ENCODE measurements at regions not wholly inside any gene's neighbourhood (a gene's known extent, or its start where the extent isn't known, plus 50 kb on each side); places are given as distances from the start of the nearest gene placed in this dataset.

DNA sequence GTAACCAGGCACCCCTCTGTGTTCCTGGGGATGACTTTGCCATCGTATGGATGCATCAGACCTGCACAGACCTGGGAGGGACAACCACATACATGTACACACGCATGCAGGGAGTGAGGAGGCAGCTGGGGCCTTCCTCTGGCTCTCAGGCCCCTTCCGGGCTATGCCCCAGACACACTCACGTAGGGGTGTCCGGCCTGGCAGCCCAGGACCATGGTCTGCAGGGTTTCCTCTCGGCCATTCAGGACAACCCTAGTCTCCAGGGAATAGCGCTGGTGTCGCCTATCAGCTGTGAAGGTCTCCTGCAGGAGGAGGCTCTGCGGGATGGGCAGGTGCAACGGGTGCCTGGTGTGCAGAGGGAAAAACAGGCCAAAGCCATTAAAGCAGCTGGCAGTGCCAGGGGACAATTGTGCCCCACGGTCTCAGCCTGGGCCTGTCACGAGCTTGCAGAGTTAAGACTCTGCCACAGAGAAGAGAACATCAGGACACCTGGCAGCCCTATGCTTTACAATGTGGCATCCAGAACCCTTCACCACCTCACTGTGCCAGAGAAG, 101.4 kb downstream of the RMI2 start:
- Histone ChIP-seq H3K9me3 (no peaks in the 10 kb centered on the region), H3K27me3 (replicated peaks; ENCODE audit: control insufficient read depth, insufficient read depth, low read length) (no peaks in the 10 kb centered on the region), H3K4me1 (no peaks in the 10 kb centered on the region), H3K36me3 (ENCODE audit: control insufficient read depth, insufficient read depth, low read length) (no peaks in the 10 kb centered on the region), H3K4me3 (ENCODE audit: low read depth, low read length) (no peak overlapping the region)
- Mint-ChIP-seq H3K36me3 (ENCODE audit: insufficient read depth, unreplicated experiment) (no peaks in the 10 kb centered on the region), H3K9me3 (ENCODE audit: unreplicated experiment) (no peaks in the 10 kb centered on the region), H3K4me1 (ENCODE audit: low read depth, unreplicated experiment) (no peaks in the 10 kb centered on the region), H3K27me3 (ENCODE audit: insufficient read depth, unreplicated experiment) (no peaks in the 10 kb centered on the region), H3K27ac (ENCODE audit: unreplicated experiment) (no peak overlapping the region), H3K4me3 (ENCODE audit: unreplicated experiment) (no peak overlapping the region)
- POLR2A ChIA-PET, result no interaction called here
- intact Hi-C loops (cut with micrococcal nuclease; ENCODE audit: unreplicated experiment), result no loop called here
- BruUV-seq (replicated peaks), result no TSS peak
- TF ChIP-seq, protein P1, sequence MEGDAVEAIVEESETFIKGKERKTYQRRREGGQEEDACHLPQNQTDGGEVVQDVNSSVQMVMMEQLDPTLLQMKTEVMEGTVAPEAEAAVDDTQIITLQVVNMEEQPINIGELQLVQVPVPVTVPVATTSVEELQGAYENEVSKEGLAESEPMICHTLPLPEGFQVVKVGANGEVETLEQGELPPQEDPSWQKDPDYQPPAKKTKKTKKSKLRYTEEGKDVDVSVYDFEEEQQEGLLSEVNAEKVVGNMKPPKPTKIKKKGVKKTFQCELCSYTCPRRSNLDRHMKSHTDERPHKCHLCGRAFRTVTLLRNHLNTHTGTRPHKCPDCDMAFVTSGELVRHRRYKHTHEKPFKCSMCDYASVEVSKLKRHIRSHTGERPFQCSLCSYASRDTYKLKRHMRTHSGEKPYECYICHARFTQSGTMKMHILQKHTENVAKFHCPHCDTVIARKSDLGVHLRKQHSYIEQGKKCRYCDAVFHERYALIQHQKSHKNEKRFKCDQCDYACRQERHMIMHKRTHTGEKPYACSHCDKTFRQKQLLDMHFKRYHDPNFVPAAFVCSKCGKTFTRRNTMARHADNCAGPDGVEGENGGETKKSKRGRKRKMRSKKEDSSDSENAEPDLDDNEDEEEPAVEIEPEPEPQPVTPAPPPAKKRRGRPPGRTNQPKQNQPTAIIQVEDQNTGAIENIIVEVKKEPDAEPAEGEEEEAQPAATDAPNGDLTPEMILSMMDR (IDR thresholded peaks at IDR 0.05; ENCODE audit: insufficient read depth in 1 of 2, low read depth in 1 of 2, low read length in 1 of 2, severe bottlenecking in 1 of 2, unreplicated experiment in 1 of 2), result no peak
- CTCF ChIA-PET, result no interaction called here
- no peak for DNase-seq

DNA sequence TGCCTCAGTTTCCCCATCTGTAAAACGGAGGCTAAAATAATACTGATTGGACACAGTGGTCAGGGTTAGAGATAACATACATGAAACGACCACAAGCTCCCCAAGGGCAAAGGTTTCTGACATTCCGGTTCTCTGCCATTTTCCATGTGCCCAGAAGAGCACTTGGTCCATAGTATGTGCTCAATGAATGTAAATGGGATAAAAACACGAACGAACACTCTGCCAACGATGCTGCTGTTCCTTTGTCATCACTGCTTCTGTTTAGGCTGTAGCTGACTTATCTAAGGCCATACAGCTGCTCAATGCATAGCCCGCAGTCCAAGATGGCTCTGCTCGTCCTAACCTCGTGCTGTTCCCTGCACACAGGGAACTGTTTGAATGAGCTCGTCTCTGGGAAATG, 102.0 kb downstream of the RMI2 start:
- TF ChIP-seq, protein P1 (IDR thresholded peaks at IDR 0.05; ENCODE audit: insufficient read depth in 1 of 2, low read depth in 1 of 2, low read length in 1 of 2, severe bottlenecking in 1 of 2, unreplicated experiment in 1 of 2), result no peak
- Mint-ChIP-seq H3K4me3 (ENCODE audit: unreplicated experiment) (no peak overlapping the region), H3K4me1 (ENCODE audit: low read depth, unreplicated experiment) (no peaks in the 10 kb centered on the region), H3K27me3 (ENCODE audit: insufficient read depth, unreplicated experiment) (no peaks in the 10 kb centered on the region), H3K27ac (ENCODE audit: unreplicated experiment) (no peak overlapping the region), H3K9me3 (ENCODE audit: unreplicated experiment) (no peaks in the 10 kb centered on the region), H3K36me3 (ENCODE audit: insufficient read depth, unreplicated experiment) (no peaks in the 10 kb centered on the region)
- CTCF ChIA-PET, result no interaction called here
- Histone ChIP-seq H3K27me3 (replicated peaks; ENCODE audit: control insufficient read depth, insufficient read depth, low read length) (no peaks in the 10 kb centered on the region), H3K36me3 (ENCODE audit: control insufficient read depth, insufficient read depth, low read length) (no peaks in the 10 kb centered on the region), H3K4me3 (ENCODE audit: low read depth, low read length) (no peak overlapping the region), H3K4me1 (no peaks in the 10 kb centered on the region), H3K9me3 (no peaks in the 10 kb centered on the region)
- intact Hi-C loops (cut with micrococcal nuclease; ENCODE audit: unreplicated experiment), result no loop called here
- no peak for DNase-seq
- POLR2A ChIA-PET, result no interaction called here
- BruUV-seq (replicated peaks), result no TSS peak

DNA sequence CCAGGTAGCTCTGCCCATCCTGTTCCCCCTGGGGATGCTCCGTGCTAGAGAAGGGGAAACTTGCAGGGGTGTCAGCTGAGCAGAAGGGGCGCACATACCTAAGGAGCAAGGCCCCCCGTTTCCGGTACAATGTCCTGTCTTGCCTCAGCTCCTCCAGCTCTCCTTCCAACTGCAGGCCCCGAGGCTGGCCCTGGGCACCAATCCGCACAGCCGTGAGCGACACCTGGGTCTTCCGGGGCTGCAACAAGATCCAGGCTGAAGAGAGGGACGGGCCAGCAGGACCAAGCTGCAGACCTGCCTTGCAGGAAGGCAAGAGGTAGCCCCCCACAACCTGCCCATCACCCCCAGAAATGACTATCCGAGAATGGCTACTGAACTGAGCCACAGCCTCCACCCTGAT, 102.6 kb downstream of the RMI2 start:
- intact Hi-C loops (cut with micrococcal nuclease; ENCODE audit: unreplicated experiment), result no loop called here
- CTCF ChIA-PET, result no interaction called here

More for the DNA sequence above, 102.6 kb downstream of the RMI2 start:
- Histone ChIP-seq H3K27me3 (replicated peaks; ENCODE audit: control insufficient read depth, insufficient read depth, low read length) (no peaks in the 10 kb centered on the region), H3K4me3 (ENCODE audit: low read depth, low read length) (no peak overlapping the region), H3K9me3 (no peaks in the 10 kb centered on the region), H3K4me1 (no peaks in the 10 kb centered on the region), H3K36me3 (ENCODE audit: control insufficient read depth, insufficient read depth, low read length) (no peaks in the 10 kb centered on the region)
- Mint-ChIP-seq H3K4me3 (ENCODE audit: unreplicated experiment) (no peak overlapping the region), H3K27ac (ENCODE audit: unreplicated experiment) (no peak overlapping the region), H3K9me3 (ENCODE audit: unreplicated experiment) (no peaks in the 10 kb centered on the region), H3K27me3 (ENCODE audit: insufficient read depth, unreplicated experiment) (no peaks in the 10 kb centered on the region), H3K36me3 (ENCODE audit: insufficient read depth, unreplicated experiment) (no peaks in the 10 kb centered on the region), H3K4me1 (ENCODE audit: low read depth, unreplicated experiment) (no peaks in the 10 kb centered on the region)
- TF ChIP-seq, protein P1 (IDR thresholded peaks at IDR 0.05; ENCODE audit: insufficient read depth in 1 of 2, low read depth in 1 of 2, low read length in 1 of 2, severe bottlenecking in 1 of 2, unreplicated experiment in 1 of 2), result no peak
- no TSS peak for BruUV-seq (replicated peaks)
- DNase-seq, result no peak
- POLR2A ChIA-PET, result no interaction called here
